Left cardiac atrium (tissue), 4 donors: ENCODE measurements at regions not wholly inside any gene's neighbourhood (a gene's known extent, or its start where the extent isn't known, plus 50 kb on each side); places are given as distances from the start of the nearest gene placed in this dataset.

ENCODE experiments used
- ATAC-seq, 2 donors: fragments of 200-7000 bp; cut with Tn5 transposase; one replicate each; pipeline ENCODE4 v1.9.1; 2020; ENCODE audit warnings: mild to moderate bottlenecking in 2 of 2, moderate library complexity in 2 of 2
- DNase-seq: peaks from one replicate; pipeline ENCODE4 v3.0.0-alpha.2; 2020
- intact Hi-C, 2 donors: fragments of 100-400 bp; cut with DNase I; formaldehyde crosslinking; loops; one replicate each; pipeline versions ENCODE4 v1.14.1 to v1.15.1; 2022 to 2023
- donor health status: DM: no; HTN: yes; CAD: no.
- donor health status: DM: no; HTN: yes; CAD: no; lungs with severe emphysema.
- donor health status: DM: yes; HTN: yes; CAD: no.
- donor health status: Dilated cardiomyopathy.

DNA sequence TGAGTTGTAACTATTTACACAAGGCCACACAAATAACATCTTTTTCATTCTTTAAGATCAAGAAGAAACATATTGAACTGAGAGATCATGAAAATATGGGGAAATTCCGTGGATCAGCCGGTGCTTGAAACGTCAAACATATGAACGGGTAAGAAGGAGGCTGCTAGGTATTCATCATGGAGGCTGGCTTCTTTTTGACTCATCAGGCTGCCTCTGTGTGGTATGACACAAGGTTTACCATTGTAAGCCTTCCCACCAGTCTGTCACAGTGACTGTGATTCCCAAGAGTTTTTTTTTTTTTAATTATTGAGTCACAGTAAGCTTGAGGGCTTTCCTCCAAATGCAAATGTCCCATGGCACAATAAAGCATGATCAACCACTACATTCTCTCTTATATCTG lies 506.9 kb downstream of the BCL11A start:
- DNase-seq (no peak), ATAC-seq (no peak)
- intact Hi-C loops: no loop called here

- no peak for ATAC-seq
- intact Hi-C loops: no loop called here
- no peak for DNase-seq
Measured at GRCh38 chr2:60045456-60045855, 508.0 kb downstream of the BCL11A start.

DNA sequence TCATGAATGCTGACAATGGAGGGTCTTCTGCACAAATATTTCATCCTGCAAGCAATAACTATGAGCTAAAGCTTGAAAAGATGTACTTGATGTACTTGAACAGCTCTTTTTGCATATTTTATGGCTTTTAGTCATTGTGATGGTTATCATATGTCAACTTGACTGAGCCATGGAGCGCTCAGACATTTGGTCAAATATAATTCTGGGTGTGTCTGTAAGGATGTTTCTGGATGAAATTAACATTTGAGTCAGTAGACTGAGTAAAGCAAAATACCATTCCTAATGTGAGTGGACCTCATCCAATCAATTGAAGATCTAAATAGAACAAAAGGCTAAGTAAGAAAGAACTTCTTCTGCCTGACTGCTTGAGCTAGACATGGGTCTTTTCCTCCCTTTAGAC lies 509.0 kb downstream of the BCL11A start:
- intact Hi-C loops: no loop called here

DNA sequence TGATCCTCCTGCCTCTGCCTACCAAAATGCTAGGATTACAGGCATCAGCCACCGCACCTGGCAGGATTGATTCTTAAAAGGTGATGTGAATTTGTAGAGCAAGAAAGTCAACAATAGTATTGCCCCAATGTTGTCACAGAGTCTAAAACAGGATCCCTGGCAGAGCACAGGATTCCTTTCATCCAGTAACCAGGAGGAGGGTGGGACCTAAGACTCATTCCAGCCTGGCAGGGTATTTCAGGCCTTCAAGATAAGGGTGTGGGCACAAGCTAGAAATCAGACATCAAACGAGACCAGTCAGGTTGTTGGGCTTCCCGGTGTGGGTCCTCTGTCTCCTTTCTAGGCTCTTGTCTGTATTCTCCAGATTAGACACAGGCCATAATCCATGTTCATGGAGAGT lies 511.4 kb downstream of the BCL11A start:
- ATAC-seq: no peak

More for the DNA sequence above, 509.0 kb downstream of the BCL11A start:
- ATAC-seq: no peak
- DNase-seq: no peak

GRCh38 chr2:60033325-60033724 lies 520.1 kb downstream of the BCL11A start:
- intact Hi-C loops: no loop called here
- DNase-seq (no peak), ATAC-seq (no peak)

More for the DNA sequence above, 511.4 kb downstream of the BCL11A start:
- intact Hi-C loops: no loop called here
- no peak for DNase-seq

DNA sequence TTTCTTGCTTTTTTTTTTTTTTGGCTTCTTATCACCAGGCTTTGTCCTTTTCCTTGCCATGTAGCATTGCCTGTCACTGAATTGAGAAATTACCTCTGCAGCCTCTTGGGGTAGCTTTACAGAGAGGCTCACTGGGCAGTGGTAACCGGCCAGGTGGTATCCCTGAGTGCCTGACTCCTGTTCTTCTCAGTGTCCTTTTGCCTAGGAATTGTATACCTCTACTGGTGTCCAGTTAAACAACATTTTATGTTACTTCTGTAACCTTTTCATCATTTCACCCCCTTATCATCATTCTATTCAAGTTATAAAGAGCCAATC lies 523.9 kb downstream of the BCL11A start:
- intact Hi-C loops: no loop called here

GRCh38 chr2:60028849-60029565 lies 524.4 kb downstream of the BCL11A start:
- ATAC-seq (no peak), DNase-seq (no peak)
- intact Hi-C loops: no loop called here

More for the DNA sequence above, 523.9 kb downstream of the BCL11A start:
- ATAC-seq (no peak), DNase-seq (no peak)

GRCh38 chr2:60025496-60025895 lies 528.0 kb downstream of the BCL11A start:
- no peak for DNase-seq
- no peak for ATAC-seq
- intact Hi-C loops: no loop called here

GRCh38 chr2:60023256-60023985 lies 530.0 kb downstream of the BCL11A start:
- DNase-seq (no peak), ATAC-seq (no peak)
- intact Hi-C loops: no loop called here

GRCh38 chr2:60007671-60008070 lies 545.8 kb downstream of the BCL11A start:
- no peak for ATAC-seq
- DNase-seq: no peak
- intact Hi-C loops: no loop called here

- intact Hi-C loops: no loop called here
- ATAC-seq: no peak
- no peak for DNase-seq
Measured at GRCh38 chr2:60003076-60003475, 550.4 kb downstream of the BCL11A start.

- DNase-seq (no peak), ATAC-seq (no peak)
- intact Hi-C loops: no loop called here
Measured at GRCh38 chr2:60002183-60002867, 551.1 kb downstream of the BCL11A start.

- DNase-seq: no peak
- intact Hi-C loops: no loop called here
- ATAC-seq: no peak
Measured at GRCh38 chr2:60000686-60001085, 552.8 kb downstream of the BCL11A start.

- no peak for ATAC-seq
- intact Hi-C loops: no loop called here
- no peak for DNase-seq
Measured at GRCh38 chr2:59998324-59998723, 555.1 kb downstream of the BCL11A start.

GRCh38 chr2:59997371-59997770 lies 556.1 kb downstream of the BCL11A start:
- DNase-seq: no peak
- intact Hi-C loops: no loop called here
- no peak for ATAC-seq

DNA sequence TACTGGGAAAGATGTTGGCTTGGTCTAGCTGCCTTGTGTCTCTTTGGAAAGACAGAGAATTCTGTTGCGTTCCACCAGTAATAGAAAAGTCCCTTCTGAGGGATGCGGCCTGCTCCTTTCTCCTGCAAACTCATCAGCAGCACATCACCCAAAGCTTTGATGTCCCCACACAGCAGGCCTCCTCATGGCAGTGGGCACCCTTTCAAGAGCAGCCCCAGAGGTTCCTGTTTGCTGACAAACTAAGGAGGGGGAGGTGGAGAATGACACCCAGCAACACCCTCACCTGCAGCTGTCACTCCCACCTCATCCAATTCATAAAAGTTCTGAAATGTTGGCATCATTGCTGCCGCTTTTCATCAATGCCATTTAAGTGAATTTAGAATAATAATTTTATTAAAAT lies 556.6 kb downstream of the BCL11A start:
- no peak for DNase-seq
- intact Hi-C loops: no loop called here
- ATAC-seq: no peak

- no peak for DNase-seq
- ATAC-seq: no peak
- intact Hi-C loops: no loop called here
Measured at GRCh38 chr2:59993726-59994125, 559.7 kb downstream of the BCL11A start.

- DNase-seq: no peak
- no peak for ATAC-seq
- intact Hi-C loops: no loop called here
Measured at GRCh38 chr2:59988341-59988740, 565.1 kb downstream of the BCL11A start.

DNA sequence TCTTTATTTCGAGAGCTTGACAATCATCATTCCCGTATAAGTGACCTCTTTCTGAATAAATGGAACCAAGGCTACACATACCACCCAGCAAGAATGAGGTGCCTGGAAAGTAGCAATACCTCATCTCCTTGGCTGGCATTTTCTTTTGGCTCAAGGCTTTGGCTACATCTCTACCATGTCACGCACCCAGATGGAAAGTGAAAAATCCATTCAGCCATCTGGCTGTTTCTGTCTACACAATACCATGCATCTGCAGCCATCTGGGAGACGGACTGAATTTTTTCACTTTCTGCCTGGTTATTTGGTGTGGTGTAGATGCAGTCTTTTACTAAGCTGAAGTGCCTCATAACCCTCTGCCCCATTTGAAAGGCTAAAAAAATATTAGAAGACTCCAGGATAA lies 566.9 kb downstream of the BCL11A start:
- no peak for ATAC-seq
- no peak for DNase-seq
- intact Hi-C loops: no loop called here

- DNase-seq (no peak), ATAC-seq (no peak)
- intact Hi-C loops: no loop called here
Measured at GRCh38 chr2:59985923-59986322, 567.5 kb downstream of the BCL11A start.
